PC-3 (cell line): ENCODE measurements at regions not wholly inside any gene's neighbourhood (a gene's known extent, or its start where the extent isn't known, plus 50 kb on each side); places are given as distances from the start of the nearest gene placed in this dataset.
"Not testable (repeated sequence)": the region's sequence is repeated elsewhere in the genome, so short reads cannot be mapped to it uniquely, and the experiment has no call there.

Source experiments
- EZH2 ChIP-seq: fragments of 300-600 bp; sonication (generic); IDR thresholded peaks from one replicate; pipeline ENCODE4 v1.6.1; 2017; ENCODE audit warnings: antibody characterized with exemption, mild to moderate bottlenecking, low read length; ENCODE audit not compliant: unreplicated experiment
- EZH2phosphoT487 ChIP-seq: fragments of 300-600 bp; sonication (generic); IDR thresholded peaks from 2 replicates; pipeline ENCODE4 v1.6.1; 2018; ENCODE audit warnings: mild to moderate bottlenecking, antibody characterized with exemption, low read length, borderline replicate concordance
- TF ChIP-seq, protein P1 (sequence below): fragments of 300-600 bp; sonication (generic); conservative IDR thresholded peaks from 2 replicates; pipeline ENCODE4 v1.5.1; 2017; ENCODE audit warnings: antibody characterized with exemption, low read depth, mild to moderate bottlenecking, low read length

DNA sequence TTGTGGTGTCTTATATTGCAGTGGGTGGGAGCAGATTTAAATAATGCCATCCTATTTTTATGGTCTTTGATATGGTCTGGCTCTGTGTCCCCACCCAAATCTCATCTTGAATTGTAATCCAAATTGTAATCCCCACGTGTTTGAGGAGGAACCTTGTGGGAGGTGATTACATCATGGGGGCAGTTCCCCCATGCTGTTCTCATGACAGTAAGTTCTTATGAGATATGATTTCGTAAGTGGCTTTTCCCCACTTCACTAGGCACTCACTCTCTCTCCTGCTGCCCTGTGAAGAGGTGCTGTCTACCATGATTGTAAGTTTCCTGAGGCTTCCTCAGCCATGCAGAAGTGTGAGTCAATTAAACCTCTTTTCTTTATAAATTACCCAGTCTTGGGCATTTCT, 107.6 kb downstream of the TNFSF18 start:
- TF ChIP-seq, protein P1, sequence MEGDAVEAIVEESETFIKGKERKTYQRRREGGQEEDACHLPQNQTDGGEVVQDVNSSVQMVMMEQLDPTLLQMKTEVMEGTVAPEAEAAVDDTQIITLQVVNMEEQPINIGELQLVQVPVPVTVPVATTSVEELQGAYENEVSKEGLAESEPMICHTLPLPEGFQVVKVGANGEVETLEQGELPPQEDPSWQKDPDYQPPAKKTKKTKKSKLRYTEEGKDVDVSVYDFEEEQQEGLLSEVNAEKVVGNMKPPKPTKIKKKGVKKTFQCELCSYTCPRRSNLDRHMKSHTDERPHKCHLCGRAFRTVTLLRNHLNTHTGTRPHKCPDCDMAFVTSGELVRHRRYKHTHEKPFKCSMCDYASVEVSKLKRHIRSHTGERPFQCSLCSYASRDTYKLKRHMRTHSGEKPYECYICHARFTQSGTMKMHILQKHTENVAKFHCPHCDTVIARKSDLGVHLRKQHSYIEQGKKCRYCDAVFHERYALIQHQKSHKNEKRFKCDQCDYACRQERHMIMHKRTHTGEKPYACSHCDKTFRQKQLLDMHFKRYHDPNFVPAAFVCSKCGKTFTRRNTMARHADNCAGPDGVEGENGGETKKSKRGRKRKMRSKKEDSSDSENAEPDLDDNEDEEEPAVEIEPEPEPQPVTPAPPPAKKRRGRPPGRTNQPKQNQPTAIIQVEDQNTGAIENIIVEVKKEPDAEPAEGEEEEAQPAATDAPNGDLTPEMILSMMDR = not testable (repeated sequence)
- not testable (repeated sequence) for TF ChIP-seq EZH2phosphoT487, EZH2
